Osteoblast (primary cell): ENCODE measurements at regions not wholly inside any gene's neighbourhood (a gene's known extent, or its start where the extent isn't known, plus 50 kb on each side); places are given as distances from the start of the nearest gene placed in this dataset.

Experiments
- DNase-seq: peaks from one replicate; pipeline ENCODE4 v3.0.0; 2011; ENCODE audit warnings: low spot score, mixed read lengths; ENCODE audit not compliant: insufficient read length; ENCODE audit errors: missing footprints
- H2AFZ ChIP-seq: 2 replicates; pipeline ENCODE4 v1.6.0; 2011; ENCODE audit warnings: mild to moderate bottlenecking, low read length
- H3K27ac ChIP-seq: 2 replicates; pipeline ENCODE4 v1.5.1; 2011; ENCODE audit warnings: mild to moderate bottlenecking, low read depth, low read length, moderate library complexity
- H3K27me3 ChIP-seq: 2 replicates; pipeline ENCODE4 v1.6.0; 2012; ENCODE audit warnings: mild to moderate bottlenecking, control low read depth, inconsistent platforms, low read length, moderate library complexity; ENCODE audit not compliant: insufficient read depth
- H3K36me3 ChIP-seq: 2 replicates; pipeline ENCODE4 v1.5.1; 2011; ENCODE audit warnings: mild to moderate bottlenecking, low read length, control low read depth, moderate library complexity; ENCODE audit not compliant: insufficient read depth
- H3K4me1 ChIP-seq: 2 replicates; pipeline ENCODE4 v1.5.1; 2011; ENCODE audit warnings: mild to moderate bottlenecking, low read length, control low read depth, moderate library complexity; ENCODE audit not compliant: insufficient read depth
- H3K4me2 ChIP-seq: 2 replicates; pipeline ENCODE4 v1.6.0; 2011; ENCODE audit warnings: mild to moderate bottlenecking, low read length; ENCODE audit not compliant: insufficient read depth
- H3K4me3 ChIP-seq: fragments of 200-600 bp; sonication (generic); 3 replicates; pipeline ENCODE4 v1.5.1; 2012; ENCODE audit warnings: mild to moderate bottlenecking, low read length, inconsistent platforms; ENCODE audit not compliant: insufficient read depth
- H3K79me2 ChIP-seq: 2 replicates; pipeline ENCODE4 v1.6.0; 2012; ENCODE audit warnings: mild to moderate bottlenecking, low read length, control low read depth, inconsistent platforms; ENCODE audit not compliant: insufficient read depth
- H3K9me3 ChIP-seq: 2 replicates; pipeline ENCODE4 v1.5.1; 2011; ENCODE audit warnings: low read depth, low read length, control low read depth
- H4K20me1 ChIP-seq: 2 replicates; pipeline ENCODE4 v1.6.0; 2012; ENCODE audit warnings: mild to moderate bottlenecking, low read length, control low read depth; ENCODE audit not compliant: insufficient read depth
- CTCF ChIP-seq: IDR thresholded peaks from 2 replicates; pipeline ENCODE4 v1.5.1; 2011; ENCODE audit warnings: mild to moderate bottlenecking, low read depth, low read length, moderate library complexity; ENCODE audit errors: extremely low read depth

GRCh38 chr3:67765575-67765974 lies 111.2 kb upstream of the SUCLG2 start:
- Histone ChIP-seq H3K4me3 (no peak overlapping the region), H2AFZ (no peak overlapping the region), H3K36me3 (no peaks in the 10 kb centered on the region), H3K27me3 (no peaks in the 10 kb centered on the region), H3K4me1 (no peaks in the 10 kb centered on the region), H4K20me1 (no peaks in the 10 kb centered on the region), H3K9me3 (no peaks in the 10 kb centered on the region), H3K27ac (no peak overlapping the region), H3K79me2 (no peaks in the 10 kb centered on the region), H3K4me2 (no peak overlapping the region)
- TF ChIP-seq CTCF: no peak
- DNase-seq: no peak

GRCh38 chr3:67745296-67745695 lies 90.9 kb upstream of the SUCLG2 start:
- no peaks in the 10 kb centered on the region for H3K79me2 ChIP-seq
- no peak for TF ChIP-seq CTCF
- no peak overlapping the region for H3K4me3 ChIP-seq
- H3K4me2 ChIP-seq: no peak overlapping the region
- H4K20me1 ChIP-seq: no peaks in the 10 kb centered on the region
- no peaks in the 10 kb centered on the region for H3K27me3 ChIP-seq
- no peak overlapping the region for H3K27ac ChIP-seq
- no peaks in the 10 kb centered on the region for H3K4me1 ChIP-seq
- H3K36me3 ChIP-seq: no peaks in the 10 kb centered on the region
- no peak overlapping the region for H2AFZ ChIP-seq
- no peaks in the 10 kb centered on the region for H3K9me3 ChIP-seq
- no peak for DNase-seq

- Histone ChIP-seq H3K27ac (no peak overlapping the region), H3K9me3 (no peaks in the 10 kb centered on the region), H3K79me2 (no peaks in the 10 kb centered on the region), H4K20me1 (no peaks in the 10 kb centered on the region), H3K4me1 (no peaks in the 10 kb centered on the region), H2AFZ (no peak overlapping the region), H3K27me3 (no peaks in the 10 kb centered on the region), H3K36me3 (no peaks in the 10 kb centered on the region), H3K4me3 (no peak overlapping the region), H3K4me2 (no peak overlapping the region)
- no peak for TF ChIP-seq CTCF
- DNase-seq: no peak
Measured at GRCh38 chr3:67744699-67745098, 90.3 kb upstream of the SUCLG2 start.

- TF ChIP-seq CTCF: no peak
- no peak overlapping the region for H3K4me3 ChIP-seq
- H3K27me3 ChIP-seq: no peaks in the 10 kb centered on the region
- no peaks in the 10 kb centered on the region for H3K4me1 ChIP-seq
- no peaks in the 10 kb centered on the region for H3K9me3 ChIP-seq
- no peaks in the 10 kb centered on the region for H3K36me3 ChIP-seq
- H3K4me2 ChIP-seq: no peak overlapping the region
- no peaks in the 10 kb centered on the region for H4K20me1 ChIP-seq
- DNase-seq: no peak
- no peak overlapping the region for H3K27ac ChIP-seq
- H2AFZ ChIP-seq: no peak overlapping the region
- H3K79me2 ChIP-seq: no peaks in the 10 kb centered on the region
Measured at GRCh38 chr3:67739851-67740250, 85.4 kb upstream of the SUCLG2 start.
